IgD-negative memory B cell (primary cell): ENCODE measurements at regions not wholly inside any gene's neighbourhood (a gene's known extent, or its start where the extent isn't known, plus 50 kb on each side); places are given as distances from the start of the nearest gene placed in this dataset.
"Not testable (repeated sequence)": the region's sequence is repeated elsewhere in the genome, so short reads cannot be mapped to it uniquely, and the experiment has no call there.

Source experiments
- H3K27ac Mint-ChIP-seq, 3 donors: one replicate each; pipeline ENCODE4 v1.8.0; 2020 to 2022; ENCODE audit warnings: mild to moderate bottlenecking in 3 of 3, mixed read lengths in 3 of 3, moderate library complexity in 1 of 3
- H3K27me3 Mint-ChIP-seq: one replicate; pipeline ENCODE4 v1.8.0; 2021; ENCODE audit warnings: mixed read lengths
- H3K36me3 Mint-ChIP-seq: one replicate; pipeline ENCODE4 v1.8.0; 2020; ENCODE audit warnings: mild to moderate bottlenecking, mixed read lengths
- H3K4me1 Mint-ChIP-seq, 3 donors: one replicate each; pipeline ENCODE4 v1.8.0; 2020 to 2022; ENCODE audit warnings: mixed read lengths in 3 of 3, mild to moderate bottlenecking in 1 of 3
- H3K4me3 Mint-ChIP-seq, 4 donors: one replicate each; pipeline ENCODE4 v1.8.0; 2020 to 2022; ENCODE audit warnings: mild to moderate bottlenecking in 4 of 4, mixed read lengths in 4 of 4, moderate library complexity in 3 of 4
- H3K9me3 Mint-ChIP-seq, 3 donors: one replicate each; pipeline ENCODE4 v1.8.0; 2020 to 2021; ENCODE audit warnings: mixed read lengths in 3 of 3, mild to moderate bottlenecking in 1 of 3

DNA sequence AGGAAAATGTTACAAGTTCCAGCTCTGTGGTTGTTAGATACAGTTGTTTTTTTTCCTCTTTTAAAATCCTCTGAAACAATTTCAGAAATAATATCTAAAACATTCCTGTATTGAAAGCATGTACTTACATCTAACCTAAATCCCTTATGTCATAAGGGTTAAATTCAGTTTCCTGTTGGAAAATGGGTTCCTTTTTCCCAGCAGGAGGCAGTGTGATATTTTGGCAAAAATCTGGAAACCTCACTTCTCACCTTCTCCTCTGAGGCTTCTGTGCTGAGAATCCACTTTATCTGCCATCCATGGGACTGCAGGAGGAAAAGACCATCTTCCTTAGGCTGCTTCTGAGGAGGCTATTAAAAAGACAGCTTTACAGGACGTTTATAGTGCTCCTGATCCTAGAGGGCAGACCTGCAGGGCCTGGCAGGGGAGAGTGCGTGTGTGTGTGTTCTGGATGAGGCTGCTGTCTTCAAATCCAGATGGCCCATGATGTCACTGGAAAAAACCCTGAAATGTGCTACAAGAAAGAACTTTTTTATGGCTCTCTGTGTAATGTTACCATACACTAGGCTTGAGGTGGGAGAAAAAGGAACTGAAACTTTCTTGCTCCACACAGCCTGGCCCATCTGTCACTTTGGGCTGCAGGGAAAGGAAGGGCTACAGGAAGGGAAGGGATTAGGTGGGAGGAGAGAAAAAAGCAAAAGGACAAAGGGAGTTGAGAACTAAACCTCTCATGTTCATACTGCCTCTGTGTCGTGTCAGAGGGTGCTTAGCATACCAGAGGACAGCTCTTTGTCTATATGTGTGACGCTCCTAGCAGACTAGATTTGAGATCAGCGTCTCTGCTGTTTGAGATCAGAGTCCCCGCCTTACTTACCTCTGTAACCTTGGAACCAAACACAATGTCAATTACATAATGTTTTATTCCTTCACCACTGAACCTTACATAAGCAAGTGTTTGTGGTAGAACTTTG lies 379.2 kb upstream of the SPAG17 start:
- H3K9me3 Mint-ChIP-seq = peaks cover 0 to 6% (median 0%) of the 10 kb centered on the region in 3 donors

DNA sequence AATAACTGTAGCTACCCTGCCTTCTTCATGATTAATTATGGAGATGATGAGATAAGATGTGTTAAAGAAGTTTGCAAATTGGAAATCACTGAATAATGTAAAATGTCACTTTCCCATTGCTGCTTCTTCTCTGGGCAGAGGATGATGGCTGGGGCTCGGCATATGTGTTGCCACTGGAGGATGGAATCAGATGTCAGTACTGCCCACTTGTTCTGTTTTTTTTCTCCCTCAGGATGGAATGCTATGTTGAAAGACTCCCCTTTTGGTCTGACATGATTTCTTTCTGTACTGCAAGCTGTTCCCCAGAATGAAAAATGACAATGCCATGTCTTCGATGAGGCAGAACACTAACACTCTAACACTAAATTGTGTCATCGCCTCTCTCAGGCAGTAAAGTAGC lies 373.9 kb upstream of the SPAG17 start:
- H3K4me1 Mint-ChIP-seq = no peaks in the 10 kb centered on the region
- no peaks in the 10 kb centered on the region for H3K36me3 Mint-ChIP-seq
- peaks cover 0 to 5% (median 2%) of the 10 kb centered on the region in 3 donors for H3K9me3 Mint-ChIP-seq
- H3K27me3 Mint-ChIP-seq = no peaks in the 10 kb centered on the region
- H3K4me3 Mint-ChIP-seq = no peak overlapping the region
- H3K27ac Mint-ChIP-seq = no peak overlapping the region

More for the DNA sequence above, 379.2 kb upstream of the SPAG17 start:
- no peaks in the 10 kb centered on the region for H3K36me3 Mint-ChIP-seq
- H3K4me1 Mint-ChIP-seq = peaks cover 0 to 1% (median 0%) of the 10 kb centered on the region in 3 donors
- H3K27me3 Mint-ChIP-seq = no peaks in the 10 kb centered on the region
- no peak overlapping the region for H3K27ac Mint-ChIP-seq
- H3K4me3 Mint-ChIP-seq = no peak overlapping the region

DNA sequence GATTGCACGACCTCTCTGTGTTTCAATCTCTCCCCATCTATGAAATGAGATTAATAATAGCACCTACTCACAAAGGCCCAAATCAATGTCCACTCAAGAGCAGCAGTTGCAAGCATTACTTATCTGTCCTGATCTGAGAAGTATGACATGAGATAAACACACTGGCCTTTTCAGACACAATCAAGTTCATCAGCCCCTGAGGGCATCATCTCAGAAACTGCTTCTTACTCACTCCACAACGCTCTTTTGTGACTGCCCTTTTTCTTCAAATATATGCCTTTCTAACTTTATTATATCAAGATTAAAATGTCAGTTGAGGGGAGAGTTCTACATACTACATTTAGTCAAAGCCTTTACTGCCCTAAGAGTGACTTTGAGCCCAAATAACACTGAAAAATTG lies 371.9 kb upstream of the SPAG17 start:
- Mint-ChIP-seq H3K4me3 (no peak overlapping the region), H3K27me3 (no peaks in the 10 kb centered on the region), H3K4me1 (no peaks in the 10 kb centered on the region), H3K27ac (no peak overlapping the region), H3K9me3 (peaks cover 3 to 13% (median 6%) of the 10 kb centered on the region in 3 donors), H3K36me3 (no peaks in the 10 kb centered on the region)

DNA sequence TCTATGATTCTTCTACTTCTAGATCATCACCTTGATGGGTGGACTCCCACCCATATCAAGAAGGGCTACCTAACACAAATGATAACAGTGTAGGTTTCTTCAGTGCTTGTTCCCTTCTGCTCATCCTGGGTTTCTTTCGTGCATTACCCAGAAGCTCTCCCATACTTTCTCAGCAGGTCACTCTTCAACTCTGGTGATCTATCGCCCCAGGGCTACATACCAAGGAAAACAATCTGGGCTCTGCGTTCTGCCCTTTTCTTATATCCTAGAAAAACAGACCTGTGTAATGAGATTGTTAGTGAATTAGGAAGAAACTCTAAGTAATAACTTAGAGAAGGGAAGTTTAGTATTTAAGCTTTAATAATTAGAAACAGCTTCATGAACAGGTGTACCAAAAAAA lies 370.6 kb upstream of the SPAG17 start:
- H3K27me3 Mint-ChIP-seq = no peaks in the 10 kb centered on the region
- H3K27ac Mint-ChIP-seq = no peak overlapping the region
- H3K36me3 Mint-ChIP-seq = no peaks in the 10 kb centered on the region
- H3K9me3 Mint-ChIP-seq = peaks cover 6 to 15% (median 9%) of the 10 kb centered on the region in 3 donors
- no peak overlapping the region for H3K4me3 Mint-ChIP-seq
- H3K4me1 Mint-ChIP-seq = no peaks in the 10 kb centered on the region

DNA sequence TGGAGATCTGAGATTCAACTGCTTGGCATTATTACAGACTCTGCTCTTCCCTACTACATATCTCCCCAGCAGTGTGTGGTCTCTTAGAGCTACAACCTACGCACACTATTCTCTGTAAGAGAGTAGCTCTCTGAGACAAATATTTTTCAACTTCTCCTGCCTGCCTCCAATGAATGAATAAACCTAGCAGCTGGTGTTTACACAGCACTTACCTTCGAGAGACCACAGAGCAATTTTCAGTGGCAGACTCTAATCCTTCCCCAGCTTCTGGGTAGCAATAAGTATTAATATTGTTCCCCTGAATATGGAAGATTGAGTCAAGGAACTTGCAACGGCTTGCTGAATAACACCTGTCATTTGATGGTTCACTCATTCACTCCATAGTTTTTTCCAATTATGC lies 350.9 kb upstream of the SPAG17 start:
- Mint-ChIP-seq H3K4me1 (no peaks in the 10 kb centered on the region), H3K9me3 (peaks cover 0 to 4% (median 1%) of the 10 kb centered on the region in 3 donors), H3K4me3 (no peak overlapping the region), H3K36me3 (no peaks in the 10 kb centered on the region), H3K27me3 (no peaks in the 10 kb centered on the region), H3K27ac (no peak overlapping the region)

DNA sequence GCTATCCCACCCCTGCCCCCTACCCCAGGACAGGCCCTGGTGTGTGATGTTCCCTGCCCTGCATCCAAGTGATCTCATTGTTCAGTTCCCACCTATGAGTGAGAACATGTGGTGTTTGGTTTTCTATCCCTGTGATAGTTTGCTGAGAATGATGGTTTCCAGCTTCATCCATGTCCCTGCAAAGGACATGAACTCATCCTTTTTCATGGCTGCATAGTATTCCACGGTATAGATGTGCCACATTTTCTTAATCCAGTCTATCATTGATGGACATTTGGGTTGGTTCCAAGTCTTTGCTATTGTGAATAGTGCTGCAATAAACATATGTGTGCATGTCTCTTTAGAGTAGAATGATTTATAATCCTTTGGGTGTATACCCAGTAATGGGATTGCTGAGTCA lies 326.9 kb upstream of the SPAG17 start:
- H3K27me3 Mint-ChIP-seq, H3K4me1 Mint-ChIP-seq, H3K4me3 Mint-ChIP-seq, H3K9me3 Mint-ChIP-seq, H3K27ac Mint-ChIP-seq, H3K36me3 Mint-ChIP-seq: not testable (repeated sequence)

DNA sequence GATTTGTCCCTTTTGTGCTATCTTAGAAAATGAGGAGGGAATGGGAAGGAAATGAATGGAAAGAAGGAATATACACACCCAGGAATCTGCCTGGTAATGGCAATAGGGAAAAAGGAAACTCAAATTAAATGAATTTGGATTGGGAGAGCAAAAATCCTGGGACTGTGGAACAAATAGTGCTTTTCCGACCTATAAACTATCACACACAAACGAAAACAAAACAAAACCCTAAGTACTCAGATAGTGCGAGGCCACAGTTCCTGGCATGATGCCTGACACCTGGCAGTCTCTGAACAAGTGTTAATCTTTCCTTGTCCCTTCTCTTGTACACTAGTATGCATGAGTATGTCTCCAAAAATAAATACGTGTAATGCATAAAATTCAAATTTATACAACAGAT lies 319.8 kb upstream of the SPAG17 start:
- Mint-ChIP-seq H3K27ac (no peak overlapping the region), H3K4me1 (no peaks in the 10 kb centered on the region), H3K27me3 (no peaks in the 10 kb centered on the region), H3K9me3 (peaks cover 0 to 4% (median 0%) of the 10 kb centered on the region in 3 donors), H3K4me3 (no peak overlapping the region), H3K36me3 (no peaks in the 10 kb centered on the region)

DNA sequence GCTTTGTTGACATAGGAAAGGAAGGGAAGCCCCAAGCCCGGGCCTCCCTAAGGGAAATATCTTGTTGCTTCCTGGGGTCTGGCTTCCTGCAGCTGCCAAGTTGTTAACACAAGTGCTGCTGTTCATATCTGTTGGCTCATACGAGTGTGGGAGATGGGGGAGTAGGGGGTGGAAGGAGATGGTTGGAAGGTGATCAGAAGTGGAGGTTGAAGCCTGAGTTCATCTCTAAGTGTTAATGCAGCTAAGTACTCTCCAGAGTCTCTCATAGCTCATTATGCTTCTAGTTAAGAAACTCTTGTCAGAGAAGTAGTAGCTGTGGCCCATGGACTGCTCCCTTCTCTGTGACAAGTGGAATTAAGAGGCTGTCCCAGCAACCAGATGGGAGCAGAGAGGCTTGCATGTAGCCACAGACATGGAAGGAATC lies 319.2 kb upstream of the SPAG17 start:
- H3K9me3 Mint-ChIP-seq = peaks cover 0 to 4% (median 0%) of the 10 kb centered on the region in 3 donors
- H3K27ac Mint-ChIP-seq = no peak overlapping the region
- no peak overlapping the region for H3K4me3 Mint-ChIP-seq
- no peaks in the 10 kb centered on the region for H3K27me3 Mint-ChIP-seq
- H3K36me3 Mint-ChIP-seq = no peaks in the 10 kb centered on the region
- H3K4me1 Mint-ChIP-seq = no peaks in the 10 kb centered on the region

DNA sequence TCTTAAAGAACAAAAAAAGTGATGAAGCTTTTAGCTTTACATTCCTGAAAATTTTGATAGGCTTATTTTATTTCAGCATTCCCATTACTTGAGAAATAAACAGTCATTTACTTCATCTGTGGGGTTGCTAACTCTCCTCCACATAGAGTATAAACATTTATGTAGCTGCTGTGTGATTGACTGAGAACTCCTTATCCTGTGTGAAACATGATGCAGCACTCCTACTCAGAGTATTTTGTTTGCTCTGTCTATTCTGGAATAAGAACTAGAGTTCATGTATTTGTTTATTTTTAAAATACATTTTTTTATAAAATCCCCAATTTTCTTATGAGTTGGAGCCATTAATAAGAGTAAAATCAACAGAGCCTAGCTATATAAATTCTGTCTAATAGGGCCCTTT lies 318.7 kb upstream of the SPAG17 start:
- Mint-ChIP-seq H3K27me3 (no peaks in the 10 kb centered on the region), H3K4me3 (no peak overlapping the region), H3K9me3 (no peaks in the 10 kb centered on the region), H3K36me3 (no peaks in the 10 kb centered on the region), H3K4me1 (no peaks in the 10 kb centered on the region), H3K27ac (no peak overlapping the region)

DNA sequence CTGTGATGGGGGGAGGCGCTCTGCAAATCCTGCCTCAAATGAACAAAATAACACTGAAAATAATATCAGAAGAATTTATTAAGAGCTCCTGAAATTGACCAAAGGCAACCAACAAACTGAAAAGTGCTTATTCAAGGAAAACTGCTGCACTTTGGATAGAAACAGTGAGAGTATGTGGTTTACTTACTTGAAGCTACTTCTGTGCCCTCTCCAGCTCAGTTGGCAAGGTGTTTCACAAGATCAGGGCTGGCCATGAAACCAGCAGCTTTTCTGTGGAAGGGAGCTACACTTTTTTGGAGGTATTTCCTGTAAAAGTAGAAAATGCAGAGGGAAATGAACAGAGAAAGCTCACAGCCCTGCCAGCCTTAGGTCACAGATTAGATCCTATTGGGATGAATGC lies 310.0 kb upstream of the SPAG17 start:
- Mint-ChIP-seq H3K27ac (no peak overlapping the region), H3K9me3 (no peaks in the 10 kb centered on the region), H3K4me1 (no peaks in the 10 kb centered on the region), H3K4me3 (no peak overlapping the region), H3K27me3 (no peaks in the 10 kb centered on the region), H3K36me3 (no peaks in the 10 kb centered on the region)

DNA sequence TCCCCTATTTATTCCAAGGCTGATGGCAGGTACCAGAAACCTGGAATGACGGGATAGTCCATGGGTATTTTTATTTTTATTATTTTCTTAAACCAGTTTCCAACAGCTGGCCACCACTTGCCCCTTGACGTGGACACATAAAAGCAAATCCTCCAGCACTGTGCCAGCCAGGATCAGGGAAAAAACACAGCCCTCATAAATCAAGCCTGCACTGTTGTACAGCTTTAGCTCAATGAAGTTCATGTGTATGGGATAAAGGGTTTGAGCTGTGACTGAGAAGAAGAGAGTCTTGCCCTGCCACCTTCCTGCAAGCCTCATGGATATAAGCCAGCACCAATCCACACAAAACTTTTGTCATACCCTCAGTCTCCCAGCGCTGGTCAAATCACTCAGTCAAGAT lies 303.8 kb upstream of the SPAG17 start:
- no peaks in the 10 kb centered on the region for H3K36me3 Mint-ChIP-seq
- no peaks in the 10 kb centered on the region for H3K4me1 Mint-ChIP-seq
- H3K27me3 Mint-ChIP-seq = no peaks in the 10 kb centered on the region

DNA sequence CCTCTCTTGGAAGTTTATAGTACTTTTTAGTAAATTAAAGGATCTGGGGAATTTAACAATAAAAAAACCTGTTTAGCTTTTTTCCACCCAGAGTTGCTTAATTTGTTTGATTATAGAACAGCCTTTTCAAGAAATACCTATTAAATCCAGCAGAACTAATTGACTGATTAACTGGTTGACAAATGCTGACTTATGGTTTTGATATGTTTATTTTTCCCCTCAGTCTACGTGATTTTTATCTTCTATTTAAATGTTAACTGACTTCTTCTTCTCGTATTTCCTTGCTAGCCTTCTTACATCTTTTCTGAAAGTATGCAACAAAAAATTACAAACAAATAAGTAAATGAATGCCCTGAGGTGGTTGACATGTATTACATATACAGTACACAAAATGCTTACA lies 302.9 kb upstream of the SPAG17 start:
- Mint-ChIP-seq H3K9me3 (no peaks in the 10 kb centered on the region), H3K27ac (no peak overlapping the region), H3K27me3 (no peaks in the 10 kb centered on the region), H3K36me3 (no peaks in the 10 kb centered on the region), H3K4me1 (no peaks in the 10 kb centered on the region), H3K4me3 (no peak overlapping the region)

More for the DNA sequence above, 303.8 kb upstream of the SPAG17 start:
- Mint-ChIP-seq H3K4me3 (no peak overlapping the region), H3K27ac (no peak overlapping the region), H3K9me3 (no peaks in the 10 kb centered on the region)

DNA sequence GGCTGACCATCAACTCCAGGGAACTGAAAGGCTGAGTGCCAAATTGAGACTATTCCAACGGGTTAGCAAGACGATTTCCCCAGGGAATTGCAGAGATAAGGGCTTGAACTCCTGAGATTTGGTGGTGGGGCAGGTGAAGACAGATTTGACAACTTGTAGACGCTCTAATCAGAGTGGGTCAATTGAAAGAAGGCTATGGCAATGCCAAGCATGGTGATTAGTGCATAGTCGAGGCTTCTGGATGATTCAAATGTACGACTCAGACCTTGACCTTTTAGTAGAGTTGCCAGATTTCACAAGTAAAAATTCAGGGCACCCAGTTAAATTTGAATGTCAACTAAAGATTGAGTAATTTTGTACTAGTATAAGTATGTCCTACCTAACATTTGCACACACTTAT lies 302.1 kb upstream of the SPAG17 start:
- H3K36me3 Mint-ChIP-seq = no peaks in the 10 kb centered on the region
- no peaks in the 10 kb centered on the region for H3K4me1 Mint-ChIP-seq
- H3K27ac Mint-ChIP-seq = no peak overlapping the region
- no peaks in the 10 kb centered on the region for H3K9me3 Mint-ChIP-seq
- no peaks in the 10 kb centered on the region for H3K27me3 Mint-ChIP-seq
- H3K4me3 Mint-ChIP-seq = no peak overlapping the region

DNA sequence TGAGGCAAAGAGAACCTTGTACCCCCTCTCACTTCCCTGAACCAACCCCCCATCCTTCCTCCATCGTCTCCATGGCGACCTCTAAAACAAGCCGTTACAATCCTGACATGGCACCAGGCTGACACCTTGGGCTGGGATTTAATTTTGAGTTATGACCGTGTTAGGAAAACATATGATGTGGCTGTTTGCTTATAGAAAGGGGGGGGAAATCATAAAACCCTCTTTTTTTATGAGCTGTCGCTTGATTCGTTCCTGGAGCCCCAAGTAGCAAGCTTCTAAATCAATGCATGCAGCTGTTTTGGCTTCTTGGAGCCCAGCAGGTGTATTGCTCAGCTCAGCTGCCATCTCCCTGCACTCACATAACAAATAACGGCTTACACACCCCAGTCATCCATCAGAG lies 301.2 kb upstream of the SPAG17 start:
- peaks cover 0 to 2% (median 0%) of the 10 kb centered on the region in 3 donors for H3K9me3 Mint-ChIP-seq
- H3K4me1 Mint-ChIP-seq = no peaks in the 10 kb centered on the region
- no peaks in the 10 kb centered on the region for H3K27me3 Mint-ChIP-seq
- H3K27ac Mint-ChIP-seq = no peak overlapping the region
- no peak overlapping the region for H3K4me3 Mint-ChIP-seq
- no peaks in the 10 kb centered on the region for H3K36me3 Mint-ChIP-seq

DNA sequence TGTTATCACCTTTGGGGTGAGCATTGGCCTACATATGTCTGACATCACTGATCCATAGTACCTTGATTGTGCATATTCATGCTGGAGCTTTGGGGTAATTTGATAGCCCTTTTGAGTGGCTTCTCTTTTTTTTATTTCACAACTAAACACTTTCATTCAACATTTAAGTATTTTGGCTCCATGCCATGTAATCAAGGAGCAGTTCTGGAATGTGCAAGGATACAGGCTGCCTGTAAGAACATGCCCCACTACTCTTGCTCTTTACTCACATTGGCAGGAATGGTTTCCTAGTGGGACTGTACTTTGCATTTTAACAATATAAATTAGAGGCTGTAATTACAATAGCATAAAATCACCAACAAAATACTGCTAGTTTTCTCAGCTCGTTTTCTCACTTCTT lies 300.7 kb upstream of the SPAG17 start:
- H3K4me1 Mint-ChIP-seq = no peaks in the 10 kb centered on the region
- no peak overlapping the region for H3K27ac Mint-ChIP-seq
- H3K36me3 Mint-ChIP-seq = no peaks in the 10 kb centered on the region
- H3K27me3 Mint-ChIP-seq = no peaks in the 10 kb centered on the region
- peaks cover 0 to 2% (median 0%) of the 10 kb centered on the region in 3 donors for H3K9me3 Mint-ChIP-seq
- H3K4me3 Mint-ChIP-seq = no peak overlapping the region

DNA sequence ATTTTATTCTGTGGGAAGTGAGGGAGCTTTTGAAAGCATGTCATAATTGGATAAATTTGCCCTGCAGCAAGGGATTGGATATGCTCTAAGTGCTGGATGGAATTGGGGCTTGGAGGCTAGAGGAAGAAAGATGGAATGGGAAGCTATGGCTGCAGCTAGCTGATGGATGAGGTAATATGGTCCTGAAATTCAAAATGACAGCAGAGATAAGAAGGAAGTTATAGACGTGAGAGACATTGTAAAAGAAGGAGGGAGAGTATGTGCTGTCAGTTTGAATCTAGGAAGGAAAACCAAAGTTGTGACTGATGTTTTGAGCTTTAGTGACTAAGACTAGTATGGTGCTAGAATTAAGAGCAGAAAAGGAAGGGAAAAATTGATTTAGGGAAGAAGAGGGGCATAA lies 299.9 kb upstream of the SPAG17 start:
- H3K27ac Mint-ChIP-seq = no peak overlapping the region
- H3K36me3 Mint-ChIP-seq = no peaks in the 10 kb centered on the region
- no peaks in the 10 kb centered on the region for H3K4me1 Mint-ChIP-seq
- no peaks in the 10 kb centered on the region for H3K27me3 Mint-ChIP-seq
- H3K9me3 Mint-ChIP-seq = peaks cover 0 to 2% (median 0%) of the 10 kb centered on the region in 3 donors
- peak overlapping the region in 1 of 4 donors; percentile 19 for H3K4me3 Mint-ChIP-seq
